ENCODE measurements at regions not wholly inside any gene's neighbourhood (a gene's known extent, or its start where the extent isn't known, plus 50 kb on each side); places are given as distances from the start of the nearest gene placed in this dataset.

DNA sequence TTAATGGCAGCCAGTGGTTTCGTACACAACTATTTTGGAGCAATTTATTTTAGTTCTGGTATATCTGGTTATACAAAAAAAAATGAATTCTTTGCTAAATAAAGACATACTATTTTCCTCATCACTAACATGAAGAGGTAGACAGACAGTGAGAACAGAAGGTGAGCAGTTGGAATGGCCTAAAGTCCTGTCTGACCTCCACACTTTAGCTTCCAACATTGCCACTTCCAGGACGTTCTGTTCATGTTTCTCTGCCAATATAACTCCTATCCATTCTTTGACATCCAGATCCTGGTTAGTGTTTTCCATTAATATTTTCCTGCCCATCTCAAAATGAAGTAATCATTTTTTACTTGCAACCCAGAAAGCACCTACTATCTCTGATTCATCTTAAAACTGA, 112.9 kb upstream of the FRY start:
- Mint-ChIP-seq H3K4me1 (peaks cover 0 to 13% (median 5%) of the 10 kb centered on the region in 3 donors), H3K36me3 (no peaks in the 10 kb centered on the region), H3K4me3 (no peak overlapping the region), H3K27me3 (peaks cover 0 to 3% of the 10 kb centered on the region in 2 donors), H3K27ac (no peak overlapping the region), H3K9me3 (no peaks in the 10 kb centered on the region)
- Histone ChIP-seq H3K9me3 (no peaks in the 10 kb centered on the region), H3K36me3 (ENCODE audit: control insufficient read depth in 2 of 2, extremely low read depth in 1 of 2, insufficient read depth in 1 of 2, low read length in 1 of 2) (no peaks in the 10 kb centered on the region), H3K27ac (ENCODE audit: low read length) (no peak overlapping the region), H3K4me3 (ENCODE audit: control insufficient read depth in 1 of 2, extremely low read depth in 1 of 2, low read length in 1 of 2) (no peak overlapping the region), H3K27me3 (replicated peaks in 1 of 2; ENCODE audit: control insufficient read depth in 2 of 2, extremely low read depth in 1 of 2, insufficient read depth in 2 of 2, low read length in 1 of 2) (no peaks in the 10 kb centered on the region), H3K4me1 (ENCODE audit: control insufficient read depth in 1 of 2, extremely low read depth in 1 of 2, insufficient read depth in 2 of 2, low read length in 2 of 2) (no peaks in the 10 kb centered on the region)
- ChIA-PET CTCF (interaction anchor here (0.7 to 2.0 kb wide), 3 partner anchors 9 to 10 kb away, joined by 3 to 10 read pairs (median 8); no protein-coding TSS in a partner anchor), POLR2A (no interaction called here)
- ATAC-seq (replicated peaks in 1 of 4) (no peak), DNase-seq (no peak)
- WGBS (ENCODE audit: insufficient coverage), result 56% methylated on average over 1 of the region's 2 CpGs

- Mint-ChIP-seq H3K4me3 (no peak overlapping the region), H3K4me1 (peaks cover 0 to 13% (median 5%) of the 10 kb centered on the region in 3 donors), H3K27me3 (peaks cover 0 to 3% of the 10 kb centered on the region in 2 donors), H3K27ac (no peak overlapping the region), H3K9me3 (no peaks in the 10 kb centered on the region), H3K36me3 (no peaks in the 10 kb centered on the region)
- Histone ChIP-seq H3K36me3 (ENCODE audit: control insufficient read depth in 2 of 2, extremely low read depth in 1 of 2, insufficient read depth in 1 of 2, low read length in 1 of 2) (no peaks in the 10 kb centered on the region), H3K4me1 (ENCODE audit: control insufficient read depth in 1 of 2, extremely low read depth in 1 of 2, insufficient read depth in 2 of 2, low read length in 2 of 2) (no peaks in the 10 kb centered on the region), H3K27ac (ENCODE audit: low read length) (no peak overlapping the region), H3K4me3 (ENCODE audit: control insufficient read depth in 1 of 2, extremely low read depth in 1 of 2, low read length in 1 of 2) (no peak overlapping the region), H3K9me3 (no peaks in the 10 kb centered on the region), H3K27me3 (replicated peaks in 1 of 2; ENCODE audit: control insufficient read depth in 2 of 2, extremely low read depth in 1 of 2, insufficient read depth in 2 of 2, low read length in 1 of 2) (no peaks in the 10 kb centered on the region)
- 100% methylated on average over 1 of the region's 2 CpGs for WGBS (ENCODE audit: insufficient coverage)
- DNase-seq (no peak), ATAC-seq (replicated peaks in 1 of 4) (no peak)
- POLR2A ChIA-PET, result no interaction called here
- CTCF ChIA-PET, result interaction anchor here (1.0 to 2.0 kb wide), 4 partner anchors 9 kb away, joined by 4 to 10 read pairs (median 8); no protein-coding TSS in a partner anchor
Measured at GRCh38 chr13:31919241-31919640, 112.3 kb upstream of the FRY start.

- ChIA-PET POLR2A (no interaction called here), CTCF (interaction anchor here (1.0 to 2.0 kb wide), 3 partner anchors 8 to 10 kb away, joined by 4 to 10 read pairs (median 8); no protein-coding TSS in a partner anchor)
- Mint-ChIP-seq H3K27ac (no peak overlapping the region), H3K9me3 (no peaks in the 10 kb centered on the region), H3K4me3 (no peak overlapping the region), H3K36me3 (no peaks in the 10 kb centered on the region), H3K27me3 (no peaks in the 10 kb centered on the region), H3K4me1 (peaks cover 0 to 13% (median 5%) of the 10 kb centered on the region in 3 donors)
- H3K4me3 ChIP-seq (ENCODE audit: control insufficient read depth in 1 of 2, extremely low read depth in 1 of 2, low read length in 1 of 2), result no peak overlapping the region
- H3K4me1 ChIP-seq (ENCODE audit: control insufficient read depth in 1 of 2, extremely low read depth in 1 of 2, insufficient read depth in 2 of 2, low read length in 2 of 2), result no peaks in the 10 kb centered on the region
- 20% methylated on average over 1 of the region's 4 CpGs for WGBS (ENCODE audit: insufficient coverage)
- no peak for ATAC-seq (replicated peaks in 1 of 4)
- no peaks in the 10 kb centered on the region for H3K9me3 ChIP-seq
- no peak overlapping the region for H3K27ac ChIP-seq (ENCODE audit: low read length)
- H3K36me3 ChIP-seq (ENCODE audit: control insufficient read depth in 2 of 2, extremely low read depth in 1 of 2, insufficient read depth in 1 of 2, low read length in 1 of 2), result no peaks in the 10 kb centered on the region
- H3K27me3 ChIP-seq (replicated peaks in 1 of 2; ENCODE audit: control insufficient read depth in 2 of 2, extremely low read depth in 1 of 2, insufficient read depth in 2 of 2, low read length in 1 of 2), result no peaks in the 10 kb centered on the region
- no peak for DNase-seq
Measured at GRCh38 chr13:31919971-31920726, 111.4 kb upstream of the FRY start.

GRCh38 chr13:31920727-31921100, 110.9 kb upstream of the FRY start:
- no peaks in the 10 kb centered on the region for H3K4me1 ChIP-seq (ENCODE audit: control insufficient read depth in 1 of 2, extremely low read depth in 1 of 2, insufficient read depth in 2 of 2, low read length in 2 of 2)
- ATAC-seq (replicated peaks in 1 of 4) (no peak), DNase-seq (no peak)
- no peaks in the 10 kb centered on the region for H3K27me3 Mint-ChIP-seq
- no peaks in the 10 kb centered on the region for H3K9me3 Mint-ChIP-seq
- H3K4me3 ChIP-seq (ENCODE audit: control insufficient read depth in 1 of 2, extremely low read depth in 1 of 2, low read length in 1 of 2), result no peak overlapping the region
- no peaks in the 10 kb centered on the region for H3K27me3 ChIP-seq (replicated peaks in 1 of 2; ENCODE audit: control insufficient read depth in 2 of 2, extremely low read depth in 1 of 2, insufficient read depth in 2 of 2, low read length in 1 of 2)
- H3K36me3 ChIP-seq (ENCODE audit: control insufficient read depth in 2 of 2, extremely low read depth in 1 of 2, insufficient read depth in 1 of 2, low read length in 1 of 2), result no peaks in the 10 kb centered on the region
- H3K9me3 ChIP-seq, result no peaks in the 10 kb centered on the region
- no peaks in the 10 kb centered on the region for H3K36me3 Mint-ChIP-seq
- H3K4me3 Mint-ChIP-seq, result no peak overlapping the region
- no peak overlapping the region for H3K27ac ChIP-seq (ENCODE audit: low read length)
- H3K27ac Mint-ChIP-seq, result no peak overlapping the region
- CTCF ChIA-PET, result interaction anchor here in 1 of 2 donors (0.7 to 2.0 kb wide), 2 partner anchors 8 to 11 kb away, joined by 3 to 10 read pairs; no protein-coding TSS in a partner anchor
- POLR2A ChIA-PET, result no interaction called here
- no CpG with 5 or more reads among the region's 2 CpGs for WGBS (ENCODE audit: insufficient coverage)
- H3K4me1 Mint-ChIP-seq, result peaks cover 0 to 13% (median 5%) of the 10 kb centered on the region in 3 donors

DNA sequence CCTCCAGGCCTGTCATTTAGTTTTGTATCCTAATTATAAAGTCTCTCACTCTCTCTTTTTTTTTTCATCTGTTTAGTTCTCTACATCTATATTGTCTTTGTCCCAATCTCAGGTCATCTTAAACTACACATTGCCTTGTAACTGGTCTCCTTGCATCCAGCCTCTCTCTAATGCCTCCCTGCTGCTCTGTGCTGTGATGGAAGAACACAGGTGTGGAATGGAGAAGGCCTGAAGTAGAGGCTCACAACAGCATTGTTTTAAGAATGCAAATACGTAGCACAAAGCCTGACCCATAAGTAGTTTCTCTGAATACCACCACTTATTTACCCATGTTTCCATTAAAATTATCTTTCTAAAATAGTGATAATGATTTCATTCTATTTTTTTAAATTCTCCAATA, 108.8 kb upstream of the FRY start:
- Mint-ChIP-seq H3K9me3 (no peaks in the 10 kb centered on the region), H3K4me1 (peaks cover 4 to 19% (median 10%) of the 10 kb centered on the region in 3 donors), H3K27me3 (peaks cover 0 to 1% of the 10 kb centered on the region in 2 donors), H3K4me3 (no peak overlapping the region), H3K27ac (no peak overlapping the region), H3K36me3 (no peaks in the 10 kb centered on the region)
- no peak overlapping the region for H3K27ac ChIP-seq (ENCODE audit: low read length)
- no peak for ATAC-seq (replicated peaks in 1 of 4)
- no peaks in the 10 kb centered on the region for H3K27me3 ChIP-seq (replicated peaks in 1 of 2; ENCODE audit: control insufficient read depth in 2 of 2, extremely low read depth in 1 of 2, insufficient read depth in 2 of 2, low read length in 1 of 2)
- no peak for DNase-seq
- H3K4me1 ChIP-seq (ENCODE audit: control insufficient read depth in 1 of 2, extremely low read depth in 1 of 2, insufficient read depth in 2 of 2, low read length in 2 of 2), result peaks cover 0 to 3% of the 10 kb centered on the region in 2 experiments
- no peaks in the 10 kb centered on the region for H3K9me3 ChIP-seq
- no peaks in the 10 kb centered on the region for H3K36me3 ChIP-seq (ENCODE audit: control insufficient read depth in 2 of 2, extremely low read depth in 1 of 2, insufficient read depth in 1 of 2, low read length in 1 of 2)
- WGBS (ENCODE audit: insufficient coverage), result no CpG with 5 or more reads among the region's 1 CpG
- POLR2A ChIA-PET, result no interaction called here
- no peak overlapping the region for H3K4me3 ChIP-seq (ENCODE audit: control insufficient read depth in 1 of 2, extremely low read depth in 1 of 2, low read length in 1 of 2)
- CTCF ChIA-PET, result interaction anchor here (1.0 to 1.5 kb wide), 2 partner anchors 13 kb away, joined by 3 to 4 read pairs; no protein-coding TSS in a partner anchor

GRCh38 chr13:31923134-31923763, 108.3 kb upstream of the FRY start:
- peaks cover 9 to 23% (median 12%) of the 10 kb centered on the region in 3 donors for H3K4me1 Mint-ChIP-seq
- ChIA-PET POLR2A (no interaction called here), CTCF (interaction anchor here (1.0 to 1.5 kb wide), 2 partner anchors 13 kb away, joined by 3 to 4 read pairs; no protein-coding TSS in a partner anchor)
- H3K27ac Mint-ChIP-seq, result no peak overlapping the region
- 90% methylated on average over 3 of the region's 3 CpGs for WGBS (ENCODE audit: insufficient coverage)
- no peak overlapping the region for H3K27ac ChIP-seq (ENCODE audit: low read length)
- no peaks in the 10 kb centered on the region for H3K9me3 Mint-ChIP-seq
- no peak overlapping the region for H3K4me3 ChIP-seq (ENCODE audit: control insufficient read depth in 1 of 2, extremely low read depth in 1 of 2, low read length in 1 of 2)
- H3K4me3 Mint-ChIP-seq, result no peak overlapping the region
- no peaks in the 10 kb centered on the region for H3K36me3 Mint-ChIP-seq
- H3K9me3 ChIP-seq, result no peaks in the 10 kb centered on the region
- DNase-seq (no peak), ATAC-seq (replicated peaks in 1 of 4) (no peak)
- no peaks in the 10 kb centered on the region for H3K36me3 ChIP-seq (ENCODE audit: control insufficient read depth in 2 of 2, extremely low read depth in 1 of 2, insufficient read depth in 1 of 2, low read length in 1 of 2)
- H3K4me1 ChIP-seq (ENCODE audit: control insufficient read depth in 1 of 2, extremely low read depth in 1 of 2, insufficient read depth in 2 of 2, low read length in 2 of 2), result peaks cover 0 to 6% of the 10 kb centered on the region in 2 experiments
- H3K27me3 ChIP-seq (replicated peaks in 1 of 2; ENCODE audit: control insufficient read depth in 2 of 2, extremely low read depth in 1 of 2, insufficient read depth in 2 of 2, low read length in 1 of 2), result no peaks in the 10 kb centered on the region
- H3K27me3 Mint-ChIP-seq, result peaks cover 0 to 1% of the 10 kb centered on the region in 2 donors
